ENCODE measurements at regions not wholly inside any gene's neighbourhood (a gene's known extent, or its start where the extent isn't known, plus 50 kb on each side); places are given as distances from the start of the nearest gene placed in this dataset.

DNA sequence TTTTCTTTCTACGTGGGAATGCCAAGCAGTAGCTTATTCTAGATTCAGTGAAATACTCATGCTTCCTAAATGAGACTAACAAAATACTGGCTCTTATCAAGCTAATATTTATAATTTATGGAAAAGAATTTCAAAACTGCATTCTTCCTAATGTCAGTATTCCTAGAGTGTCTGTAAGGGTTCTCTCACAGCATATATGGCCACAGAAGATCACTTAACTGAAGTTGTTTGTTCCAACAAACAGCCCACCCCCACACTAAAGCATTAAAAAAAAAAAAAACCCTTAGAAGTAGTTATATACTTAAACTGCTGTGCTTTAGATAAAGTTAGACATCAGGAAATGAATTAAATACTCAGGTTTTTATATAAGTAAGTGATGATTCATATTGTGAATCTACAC is 247.7 kb upstream of the HSF2 start:
- DNase-seq (ENCODE audit: low read depth), result no peak
- TF ChIP-seq, protein P1, sequence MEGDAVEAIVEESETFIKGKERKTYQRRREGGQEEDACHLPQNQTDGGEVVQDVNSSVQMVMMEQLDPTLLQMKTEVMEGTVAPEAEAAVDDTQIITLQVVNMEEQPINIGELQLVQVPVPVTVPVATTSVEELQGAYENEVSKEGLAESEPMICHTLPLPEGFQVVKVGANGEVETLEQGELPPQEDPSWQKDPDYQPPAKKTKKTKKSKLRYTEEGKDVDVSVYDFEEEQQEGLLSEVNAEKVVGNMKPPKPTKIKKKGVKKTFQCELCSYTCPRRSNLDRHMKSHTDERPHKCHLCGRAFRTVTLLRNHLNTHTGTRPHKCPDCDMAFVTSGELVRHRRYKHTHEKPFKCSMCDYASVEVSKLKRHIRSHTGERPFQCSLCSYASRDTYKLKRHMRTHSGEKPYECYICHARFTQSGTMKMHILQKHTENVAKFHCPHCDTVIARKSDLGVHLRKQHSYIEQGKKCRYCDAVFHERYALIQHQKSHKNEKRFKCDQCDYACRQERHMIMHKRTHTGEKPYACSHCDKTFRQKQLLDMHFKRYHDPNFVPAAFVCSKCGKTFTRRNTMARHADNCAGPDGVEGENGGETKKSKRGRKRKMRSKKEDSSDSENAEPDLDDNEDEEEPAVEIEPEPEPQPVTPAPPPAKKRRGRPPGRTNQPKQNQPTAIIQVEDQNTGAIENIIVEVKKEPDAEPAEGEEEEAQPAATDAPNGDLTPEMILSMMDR (conservative IDR thresholded peaks at IDR 0.05; ENCODE audit: low read depth, low read length), result no peak
- H3K4me3 ChIP-seq (ENCODE audit: low read length), result no peak overlapping the region

DNA sequence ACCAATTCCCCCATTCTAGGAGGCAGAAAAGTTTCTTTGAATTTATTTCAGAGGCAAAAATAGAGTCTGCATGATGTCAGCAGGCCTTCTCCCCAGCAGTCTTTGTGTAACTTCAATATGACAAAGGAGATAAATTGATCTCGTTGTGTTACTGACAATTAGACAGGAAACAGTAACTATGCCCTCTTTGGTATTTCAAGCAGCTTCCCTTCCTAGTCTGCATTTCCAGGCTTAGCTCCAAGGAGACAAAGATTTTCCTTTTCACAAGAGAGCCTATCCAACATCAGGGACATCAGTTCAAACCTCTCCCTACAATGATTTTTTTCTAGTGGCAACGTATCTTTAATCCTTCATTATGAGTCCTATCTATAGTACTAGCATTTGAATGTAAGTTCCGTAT is 245.9 kb upstream of the HSF2 start:
- TF ChIP-seq, protein P1 (conservative IDR thresholded peaks at IDR 0.05; ENCODE audit: low read depth, low read length), result no peak
- H3K4me3 ChIP-seq (ENCODE audit: low read length), result no peak overlapping the region
- no peak for DNase-seq (ENCODE audit: low read depth)

DNA sequence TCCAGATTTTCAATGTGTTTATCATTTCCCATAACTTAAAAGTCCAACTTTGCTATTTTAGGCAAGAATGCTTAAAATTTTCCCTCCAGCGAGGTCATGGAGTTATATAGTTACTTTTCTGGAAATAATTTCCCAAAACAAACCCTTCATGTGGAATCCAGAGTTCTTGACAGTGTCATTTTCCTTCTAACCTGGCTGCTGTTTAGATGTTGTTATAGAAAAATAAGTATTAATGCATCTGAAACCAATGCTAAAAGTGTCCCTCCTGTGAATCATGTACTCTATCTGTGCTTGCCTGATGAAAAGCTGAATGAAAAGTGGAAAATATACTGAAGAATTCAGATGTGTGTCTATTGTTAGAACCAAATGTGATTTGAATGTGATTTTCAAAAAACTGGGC is 245.3 kb upstream of the HSF2 start:
- no peak overlapping the region for H3K4me3 ChIP-seq (ENCODE audit: low read length)
- no peak for DNase-seq (ENCODE audit: low read depth)
- TF ChIP-seq, protein P1 (conservative IDR thresholded peaks at IDR 0.05; ENCODE audit: low read depth, low read length), result no peak

DNA sequence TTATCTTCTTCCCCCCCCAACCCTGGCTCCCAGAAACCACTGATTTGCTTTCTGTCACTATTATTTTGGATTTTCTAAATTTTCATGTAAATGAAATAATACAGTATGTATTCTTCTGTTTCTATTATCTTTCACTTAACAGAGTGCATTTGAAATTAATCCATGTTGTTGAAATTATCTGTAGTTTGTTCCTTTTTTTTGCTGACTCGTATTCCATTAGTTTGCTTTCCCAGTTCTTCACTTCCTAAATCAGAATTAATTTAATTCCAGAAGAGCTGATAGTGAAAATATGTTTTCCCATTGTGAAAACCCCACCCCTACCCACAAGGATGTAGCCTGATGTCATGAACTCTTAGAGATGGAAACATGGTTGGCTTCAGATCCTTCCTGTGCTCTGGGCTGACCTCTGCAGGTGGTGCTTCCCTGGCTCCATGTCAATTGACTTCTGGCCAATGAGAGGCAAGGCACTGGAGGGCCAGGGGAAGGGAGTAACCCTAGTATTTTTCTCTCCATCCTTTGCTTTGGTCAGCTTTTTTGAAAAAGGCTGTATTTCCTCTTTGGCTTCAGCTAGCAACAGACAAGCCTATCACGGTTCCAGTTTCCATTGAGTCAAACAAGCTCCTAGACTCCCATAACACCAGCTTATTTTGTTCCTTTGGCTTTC is 244.4 kb upstream of the HSF2 start:
- H3K4me3 ChIP-seq (ENCODE audit: low read length), result no peak overlapping the region
- TF ChIP-seq, protein P1 (conservative IDR thresholded peaks at IDR 0.05; ENCODE audit: low read depth, low read length), result no peak
- no peak for DNase-seq (ENCODE audit: low read depth)

DNA sequence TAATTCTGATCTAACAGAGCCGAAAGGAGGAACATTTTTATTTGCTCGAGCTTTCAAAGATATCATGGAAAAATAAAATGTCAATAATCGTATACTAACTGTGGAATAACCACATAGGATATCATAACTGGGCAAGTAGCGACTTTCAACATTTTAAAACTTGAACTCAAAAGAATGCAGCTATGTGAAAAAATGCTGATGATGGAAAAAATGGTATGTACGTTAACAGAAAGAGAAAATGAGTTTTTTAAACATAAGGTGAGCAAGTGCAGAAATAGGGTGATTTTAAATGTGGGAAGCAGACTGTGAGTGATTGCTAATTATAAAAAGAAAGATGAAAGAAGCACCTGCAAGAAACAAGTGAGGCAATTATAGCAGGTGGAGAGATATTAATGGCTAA is 238.3 kb upstream of the HSF2 start:
- TF ChIP-seq, protein P1 (conservative IDR thresholded peaks at IDR 0.05; ENCODE audit: low read depth, low read length), result no peak
- H3K4me3 ChIP-seq (ENCODE audit: low read length), result no peak overlapping the region
- DNase-seq (ENCODE audit: low read depth), result no peak

DNA sequence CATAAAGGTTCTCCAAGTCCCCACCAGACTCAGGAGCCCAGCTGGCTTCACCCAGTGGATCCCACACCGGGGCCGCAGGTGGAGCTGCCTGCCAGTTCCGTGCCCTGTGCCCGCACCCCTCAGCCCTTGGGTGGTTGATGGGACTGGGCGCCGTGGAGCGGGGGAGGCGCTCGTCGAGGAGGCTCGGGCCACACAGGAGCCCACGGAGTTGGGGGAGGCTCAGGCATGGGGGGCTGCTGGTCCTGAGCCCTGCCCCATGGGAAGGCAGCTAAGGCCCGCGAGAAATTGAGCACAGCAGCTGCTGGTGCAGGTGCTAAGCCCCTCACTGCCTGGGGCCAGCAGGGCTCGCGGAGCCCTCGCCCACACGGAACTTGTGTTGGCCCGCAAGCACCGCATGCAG is 234.4 kb upstream of the HSF2 start:
- DNase-seq (ENCODE audit: low read depth), result no peak
- TF ChIP-seq, protein P1 (conservative IDR thresholded peaks at IDR 0.05; ENCODE audit: low read depth, low read length), result no peak
- no peak overlapping the region for H3K4me3 ChIP-seq (ENCODE audit: low read length)

DNA sequence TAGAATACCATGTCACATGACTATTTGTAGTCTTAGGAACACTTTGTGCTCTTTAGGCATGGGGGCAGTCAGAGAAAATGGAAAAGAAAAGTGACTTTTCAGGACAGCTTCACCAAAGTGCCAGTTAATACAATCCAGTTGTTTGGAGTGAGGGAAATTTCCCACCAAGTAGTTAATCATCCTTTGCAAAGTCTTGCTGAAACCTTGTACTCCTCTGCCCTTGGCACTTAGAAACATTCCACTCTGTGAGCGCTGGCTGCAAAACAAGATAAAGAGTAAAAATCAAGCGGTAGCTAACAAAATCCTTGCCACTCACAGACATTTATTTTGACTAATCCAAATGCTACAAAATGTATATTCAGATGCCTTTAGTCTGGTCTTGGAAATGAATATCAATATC is 229.2 kb upstream of the HSF2 start:
- no peak overlapping the region for H3K4me3 ChIP-seq (ENCODE audit: low read length)
- TF ChIP-seq, protein P1 (conservative IDR thresholded peaks at IDR 0.05; ENCODE audit: low read depth, low read length), result no peak
- DNase-seq (ENCODE audit: low read depth), result no peak
